Keratinocyte (primary cell): ENCODE measurements at regions not wholly inside any gene's neighbourhood (a gene's known extent, or its start where the extent isn't known, plus 50 kb on each side); places are given as distances from the start of the nearest gene placed in this dataset.

Source experiments
- DNase-seq: peaks from one replicate; pipeline ENCODE4 v3.0.0-alpha.2; 2011; ENCODE audit warnings: low read depth, missing footprints, low spot score
- FAIRE-seq: peaks from 2 replicates; lab custom pipeline; 2011; peaks lifted over from hg19 to GRCh38; lab: Jason Lieb, UNC
- H2AFZ ChIP-seq: 2 replicates; pipeline ENCODE4 v1.6.0; 2012; ENCODE audit warnings: low read length, control low read depth, inconsistent platforms; ENCODE audit not compliant: control insufficient read depth
- H3K27ac ChIP-seq: 2 replicates; pipeline ENCODE4 v1.5.1; 2011; ENCODE audit warnings: low read length; ENCODE audit not compliant: control insufficient read depth, insufficient read depth
- H3K27me3 ChIP-seq: 3 replicates; pipeline ENCODE4 v1.6.0; 2011; ENCODE audit warnings: low read length; ENCODE audit not compliant: control insufficient read depth, insufficient read depth; ENCODE audit errors: extremely low read depth
- H3K36me3 ChIP-seq, 2 experiments: 2 replicates in 1 of 2; 3 replicates in 1 of 2; pipeline ENCODE4 v1.5.1; 2011; ENCODE audit warnings: low read length in 2 of 2, mild to moderate bottlenecking in 1 of 2; ENCODE audit not compliant: control insufficient read depth in 2 of 2, insufficient read depth in 2 of 2; ENCODE audit errors: extremely low read depth in 1 of 2
- H3K4me1 ChIP-seq: 3 replicates; pipeline ENCODE4 v1.5.1; 2011; ENCODE audit warnings: low read length; ENCODE audit not compliant: control insufficient read depth, insufficient read depth; ENCODE audit errors: extremely low read depth
- H3K4me2 ChIP-seq: 3 replicates; pipeline ENCODE4 v1.6.0; 2011; ENCODE audit warnings: low read depth, low read length; ENCODE audit not compliant: control insufficient read depth, insufficient read depth; ENCODE audit errors: extremely low read depth
- H3K4me3 ChIP-seq, 3 experiments: fragments of 200-600 bp in 1 of 3; sonication (generic) in 1 of 3; 2 replicates in 2 of 3; 3 replicates in 1 of 3; pipeline ENCODE4 v1.5.1; 2011 to 2016; ENCODE audit warnings: low read length in 3 of 3, mild to moderate bottlenecking in 3 of 3, control low read depth in 2 of 3, inconsistent platforms in 1 of 3, low read depth in 1 of 3, mixed read lengths in 1 of 3, mixed run types in 1 of 3, moderate library complexity in 1 of 3; ENCODE audit not compliant: control insufficient read depth in 2 of 3, insufficient read depth in 2 of 3; ENCODE audit errors: extremely low read depth in 1 of 3
- H3K79me2 ChIP-seq: 2 replicates; pipeline ENCODE4 v1.6.0; 2012; ENCODE audit warnings: low read length; ENCODE audit not compliant: control insufficient read depth, insufficient read depth
- H3K9ac ChIP-seq: 3 replicates; pipeline ENCODE4 v1.6.0; 2011; ENCODE audit warnings: low read length; ENCODE audit not compliant: control insufficient read depth, insufficient read depth; ENCODE audit errors: extremely low read depth
- H3K9me1 ChIP-seq: 3 replicates; pipeline ENCODE4 v1.6.0; 2011; ENCODE audit warnings: low read length; ENCODE audit not compliant: control insufficient read depth, insufficient read depth; ENCODE audit errors: extremely low read depth
- H3K9me3 ChIP-seq: 2 replicates; pipeline ENCODE4 v1.5.1; 2012; ENCODE audit warnings: low read depth, low read length; ENCODE audit not compliant: control insufficient read depth
- H4K20me1 ChIP-seq: 3 replicates; pipeline ENCODE4 v1.6.0; 2011; ENCODE audit warnings: low read length; ENCODE audit not compliant: control insufficient read depth, insufficient read depth; ENCODE audit errors: extremely low read depth
- CTCF ChIP-seq, 3 experiments: IDR thresholded peaks in 1 of 3; conservative IDR thresholded peaks in 1 of 3; optimal IDR thresholded peaks in 1 of 3; 2 replicates in 2 of 3; 3 replicates in 1 of 3; pipeline versions ENCODE3 to v1.5.1; 2011; ENCODE audit warnings: low read length in 3 of 3, mild to moderate bottlenecking in 3 of 3, moderate library complexity in 2 of 3, control low read depth in 1 of 3, inconsistent platforms in 1 of 3; ENCODE audit not compliant: insufficient read depth in 2 of 3; ENCODE audit errors: extremely low read depth in 1 of 3
- EZH2 ChIP-seq: IDR thresholded peaks from one replicate; pipeline ENCODE4 v1.6.1; 2012; ENCODE audit warnings: inconsistent platforms, mild to moderate bottlenecking, low read length, moderate library complexity
- dilution Hi-C: fragments of 300-500 bp; cut with MboI; formaldehyde crosslinking; loops from one replicate; pipeline ENCODE4 v1.7.0; 2020; ENCODE audit warnings: low sequenced_read_pairs; ENCODE audit not compliant: extremely low pct_ligation_motif_present

- Histone ChIP-seq H3K36me3 (no peaks in the 10 kb centered on the region), H3K4me1 (peaks cover 7% of the 10 kb centered on the region), H3K27me3 (peaks cover 5% of the 10 kb centered on the region), H3K4me2 (no peak overlapping the region), H3K9me3 (no peaks in the 10 kb centered on the region), H3K4me3 (no peak overlapping the region), H3K9me1 (no peaks in the 10 kb centered on the region), H3K9ac (no peak overlapping the region), H4K20me1 (no peaks in the 10 kb centered on the region), H3K27ac (no peak overlapping the region), H2AFZ (no peak overlapping the region), H3K79me2 (no peaks in the 10 kb centered on the region)
- FAIRE-seq (no peak), DNase-seq (no peak)
- TF ChIP-seq CTCF (optimal IDR thresholded peaks at IDR 0.05 in 1 of 3, IDR thresholded peaks at IDR 0.05 in 1 of 3, conservative IDR thresholded peaks at IDR 0.05 in 1 of 3; ENCODE audit: extremely low read depth in 1 of 3, insufficient read depth in 2 of 3, low read length in 3 of 3) (no peak), EZH2 (no peak)
- dilution Hi-C loops = no loop called here
These were observed 101.7 kb upstream of the SLC66A3 start for GRCh38 chr2:11053546-11053945.

- TF ChIP-seq EZH2 (no peak), CTCF (optimal IDR thresholded peaks at IDR 0.05 in 1 of 3, IDR thresholded peaks at IDR 0.05 in 1 of 3, conservative IDR thresholded peaks at IDR 0.05 in 1 of 3; ENCODE audit: extremely low read depth in 1 of 3, insufficient read depth in 2 of 3, low read length in 3 of 3) (no peak)
- H3K9me1 ChIP-seq = no peaks in the 10 kb centered on the region
- no peak overlapping the region for H3K9ac ChIP-seq
- dilution Hi-C loops = no loop called here
- no peaks in the 10 kb centered on the region for H4K20me1 ChIP-seq
- no peak overlapping the region for H2AFZ ChIP-seq
- no peak for FAIRE-seq
- H3K36me3 ChIP-seq = no peaks in the 10 kb centered on the region
- no peak overlapping the region for H3K4me3 ChIP-seq
- no peak overlapping the region for H3K27ac ChIP-seq
- H3K27me3 ChIP-seq = peaks cover 5% of the 10 kb centered on the region
- H3K4me1 ChIP-seq = peaks cover 7% of the 10 kb centered on the region
- no peak for DNase-seq
- no peaks in the 10 kb centered on the region for H3K79me2 ChIP-seq
- no peak overlapping the region for H3K4me2 ChIP-seq
- no peaks in the 10 kb centered on the region for H3K9me3 ChIP-seq
These were observed 100.2 kb upstream of the SLC66A3 start for GRCh38 chr2:11054783-11055678.
